GM18519 (cell line): ENCODE measurements at regions not wholly inside any gene's neighbourhood (a gene's known extent, or its start where the extent isn't known, plus 50 kb on each side); places are given as distances from the start of the nearest gene placed in this dataset.

ENCODE experiments used
- ATAC-seq: cut with Tn5 transposase; IDR thresholded peaks from one replicate; pipeline ENCODE4 v1.9.1; 2021; ENCODE audit warnings: mild to moderate bottlenecking, moderate library complexity; ENCODE audit not compliant: unreplicated experiment, low FRiP score

DNA sequence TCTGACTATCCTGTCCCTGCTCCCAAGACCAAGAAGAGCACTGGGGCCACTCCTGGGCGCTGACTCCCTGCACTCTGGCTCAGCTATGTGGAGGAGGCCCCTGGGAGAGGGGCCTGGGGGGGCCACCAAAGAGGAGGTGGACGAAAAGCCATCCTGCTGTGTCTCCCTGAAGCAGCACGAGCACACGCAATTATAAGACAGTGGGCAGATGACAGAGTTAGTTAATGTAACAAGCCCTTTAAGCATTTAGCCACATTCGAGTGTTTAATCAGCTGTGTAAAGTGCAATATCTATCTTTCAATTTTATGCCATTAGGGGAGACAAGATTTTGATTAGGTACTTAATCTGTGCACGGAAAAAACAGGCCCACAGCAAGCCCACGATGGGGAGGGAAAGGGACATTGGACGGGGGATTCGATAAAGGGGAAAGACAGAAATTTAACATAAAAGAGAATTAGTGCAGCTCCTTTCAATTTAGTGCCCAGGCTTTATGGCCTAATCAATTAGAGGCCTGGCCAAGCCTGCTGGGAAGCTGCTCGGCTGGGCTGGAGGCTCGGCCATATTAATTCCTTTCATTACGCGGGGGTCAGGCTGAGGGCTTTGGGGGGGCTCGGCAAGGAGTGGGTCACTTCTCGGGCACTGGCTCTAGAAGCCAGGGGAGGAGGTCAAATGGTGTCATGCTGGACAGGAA is 286.2 kb downstream of the DHX35 start:
- ATAC-seq: no peak

GRCh38 chr20:39246436-39246835 is 284.3 kb downstream of the DHX35 start:
- ATAC-seq: no peak

DNA sequence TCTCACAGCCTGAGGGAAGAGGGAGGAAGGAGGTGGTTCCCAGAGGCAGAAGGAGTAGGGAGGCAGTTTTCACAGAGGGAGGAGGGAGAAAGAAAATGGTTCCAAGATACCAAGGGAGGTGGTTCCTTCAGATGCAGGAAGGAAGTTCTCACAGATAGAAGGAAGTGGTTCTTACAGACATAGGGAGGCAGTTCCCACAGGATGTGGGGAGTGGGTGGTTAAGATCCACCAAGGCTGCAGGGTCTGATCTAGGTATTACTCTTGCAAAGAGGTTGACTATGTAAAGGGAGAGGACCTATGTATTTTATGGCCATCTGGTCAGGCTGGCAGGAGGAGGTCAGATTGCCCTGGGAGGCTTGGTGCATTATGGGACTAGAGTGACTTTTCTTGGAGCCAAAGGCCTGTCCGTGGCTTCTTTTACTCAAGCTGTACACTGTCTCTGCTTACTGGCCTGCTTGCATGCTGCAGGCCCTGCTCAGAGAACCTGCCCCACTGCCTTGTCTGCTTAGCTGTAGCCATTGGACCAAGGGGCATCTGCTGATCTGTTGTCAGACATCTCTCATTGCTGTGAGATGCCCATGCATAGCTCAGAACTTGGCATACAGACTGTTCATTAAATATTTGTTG is 283.7 kb downstream of the DHX35 start:
- ATAC-seq: no peak

GRCh38 chr20:39243962-39244361 is 281.8 kb downstream of the DHX35 start:
- ATAC-seq: no peak

GRCh38 chr20:39242614-39243013 is 280.5 kb downstream of the DHX35 start:
- no peak for ATAC-seq

- ATAC-seq: no peak
Observed at GRCh38 chr20:39234520-39235095, 272.5 kb downstream of the DHX35 start.

DNA sequence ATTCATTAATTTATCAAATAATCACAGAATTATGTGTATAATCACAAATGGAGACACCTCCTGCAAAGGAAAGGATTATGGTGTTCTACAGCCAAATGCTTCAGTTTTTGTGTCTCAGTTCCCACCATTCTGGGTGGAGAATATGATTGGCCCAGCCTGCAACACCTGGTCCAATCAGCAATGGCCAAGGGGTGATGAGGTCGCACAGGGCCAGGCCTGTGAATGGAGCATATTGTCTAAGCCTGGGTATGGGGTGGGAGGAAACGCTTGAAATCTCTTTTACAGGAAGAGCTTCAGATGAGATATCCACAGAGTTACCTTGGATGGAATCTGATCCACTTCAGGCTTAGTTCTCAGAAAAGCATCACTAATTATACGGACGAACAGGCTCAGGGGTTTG is 271.6 kb downstream of the DHX35 start:
- no peak for ATAC-seq

DNA sequence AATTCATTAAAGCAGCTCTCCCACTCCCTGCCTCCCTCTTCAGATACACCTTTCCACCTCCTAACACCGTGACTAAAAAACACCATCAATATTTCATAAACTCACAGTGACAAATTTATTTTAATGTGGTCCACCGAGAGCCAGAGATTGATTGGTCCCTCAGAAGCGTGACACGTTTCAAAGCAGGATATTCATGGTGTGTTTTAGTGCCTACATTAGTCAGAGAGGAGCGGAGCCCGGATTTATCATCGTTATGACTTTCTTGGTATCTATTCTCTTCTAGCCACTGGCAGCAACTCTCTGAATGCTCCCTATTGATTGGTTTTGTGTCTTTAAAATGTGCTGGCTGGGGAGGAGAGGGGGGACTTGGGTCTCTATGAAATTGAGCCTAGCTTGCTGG is 265.3 kb downstream of the DHX35 start:
- ATAC-seq: no peak

DNA sequence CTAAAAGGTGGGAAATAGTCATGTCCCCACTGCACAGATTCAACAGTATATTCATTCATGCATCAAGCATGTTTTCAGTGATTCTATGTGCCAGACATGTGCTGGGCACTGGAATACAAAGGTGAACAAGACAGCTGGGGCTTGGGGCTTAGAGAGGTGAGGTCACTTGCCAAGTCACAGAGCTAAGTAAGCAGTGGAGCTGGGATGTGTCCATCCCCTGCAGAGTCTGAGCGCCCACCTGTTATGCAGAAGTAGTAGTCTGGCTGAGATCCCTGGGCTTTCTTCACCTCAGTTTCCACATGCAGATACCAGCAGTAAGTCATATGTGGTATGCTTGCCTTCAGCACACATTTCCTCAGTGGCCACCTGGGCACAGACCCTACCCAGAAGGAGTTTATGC is 263.8 kb downstream of the DHX35 start:
- ATAC-seq: no peak

GRCh38 chr20:39225536-39225935 is 263.4 kb downstream of the DHX35 start:
- ATAC-seq: no peak

DNA sequence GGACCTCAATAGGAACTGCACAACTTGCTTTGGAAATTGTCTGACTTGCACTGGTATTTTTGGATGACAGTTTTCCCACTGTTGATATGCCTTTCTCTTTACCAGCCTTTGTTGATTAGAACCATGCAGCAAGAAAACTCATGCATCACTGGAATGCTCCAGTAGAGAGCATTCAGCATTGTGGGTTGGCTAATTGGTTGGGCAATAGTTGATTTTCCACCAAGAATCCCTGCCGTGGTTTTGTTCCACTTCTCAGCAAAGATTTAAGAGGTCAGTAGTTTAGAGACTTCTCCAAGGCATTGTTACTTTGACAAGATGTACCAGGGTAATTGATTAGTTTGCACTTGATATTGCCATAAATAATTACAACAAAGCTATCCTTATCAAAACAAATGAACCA is 260.0 kb downstream of the DHX35 start:
- ATAC-seq: no peak

- no peak for ATAC-seq
Observed at GRCh38 chr20:39216195-39216594, 254.1 kb downstream of the DHX35 start.

GRCh38 chr20:39214828-39215227 is 252.7 kb downstream of the DHX35 start:
- no peak for ATAC-seq

GRCh38 chr20:39213476-39214145 is 251.5 kb downstream of the DHX35 start:
- no peak for ATAC-seq

GRCh38 chr20:39211060-39211748 is 249.1 kb downstream of the DHX35 start:
- ATAC-seq: no peak

GRCh38 chr20:39210341-39211036 is 248.3 kb downstream of the DHX35 start:
- ATAC-seq: no peak

GRCh38 chr20:39206899-39207564 is 244.9 kb downstream of the DHX35 start:
- ATAC-seq: no peak

GRCh38 chr20:39195582-39196021 is 233.5 kb downstream of the DHX35 start:
- ATAC-seq: no peak

GRCh38 chr20:39190666-39191570 is 228.8 kb downstream of the DHX35 start:
- no peak for ATAC-seq
